ENCODE measurements at regions not wholly inside any gene's neighbourhood (a gene's known extent, or its start where the extent isn't known, plus 50 kb on each side); places are given as distances from the start of the nearest gene placed in this dataset.

DNA sequence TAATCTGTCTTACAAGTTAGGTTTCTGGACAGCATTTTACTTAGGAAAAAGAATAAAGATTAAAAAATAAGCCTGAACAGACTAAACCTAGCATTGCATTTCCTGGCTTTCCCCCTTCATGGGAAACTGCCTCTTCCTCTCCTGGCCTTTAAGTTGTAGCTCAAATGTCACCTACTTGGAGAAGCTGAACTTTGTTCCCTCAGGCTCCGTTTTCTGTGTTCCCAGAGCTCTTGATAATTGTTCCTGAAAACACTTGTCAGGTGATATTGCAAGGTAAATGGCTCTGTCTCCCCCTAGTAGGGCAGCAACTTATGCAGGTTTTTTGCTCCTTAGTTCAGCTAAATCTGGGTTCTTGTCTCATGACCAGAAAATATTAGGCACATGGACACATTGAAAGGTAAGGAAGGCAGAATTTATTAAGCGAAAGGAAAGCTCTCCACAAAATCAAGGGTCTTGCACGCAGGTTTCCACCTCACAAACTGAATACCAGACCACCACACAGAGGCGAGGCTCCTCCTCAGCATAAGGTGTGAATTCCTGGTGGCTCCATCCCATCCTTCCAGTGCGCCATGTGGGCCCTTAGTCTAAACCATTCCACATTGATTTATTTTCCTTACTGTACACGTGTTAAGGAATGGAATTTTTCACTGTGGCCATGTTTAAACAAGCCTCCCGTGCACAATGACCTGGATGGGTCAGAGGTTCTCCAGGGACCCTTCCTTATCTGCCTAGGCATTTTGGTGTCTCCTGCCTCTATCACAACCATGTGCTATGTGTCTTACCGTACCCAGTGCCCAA is 229.3 kb downstream of the HNMT start:
- TF ChIP-seq, protein P1, sequence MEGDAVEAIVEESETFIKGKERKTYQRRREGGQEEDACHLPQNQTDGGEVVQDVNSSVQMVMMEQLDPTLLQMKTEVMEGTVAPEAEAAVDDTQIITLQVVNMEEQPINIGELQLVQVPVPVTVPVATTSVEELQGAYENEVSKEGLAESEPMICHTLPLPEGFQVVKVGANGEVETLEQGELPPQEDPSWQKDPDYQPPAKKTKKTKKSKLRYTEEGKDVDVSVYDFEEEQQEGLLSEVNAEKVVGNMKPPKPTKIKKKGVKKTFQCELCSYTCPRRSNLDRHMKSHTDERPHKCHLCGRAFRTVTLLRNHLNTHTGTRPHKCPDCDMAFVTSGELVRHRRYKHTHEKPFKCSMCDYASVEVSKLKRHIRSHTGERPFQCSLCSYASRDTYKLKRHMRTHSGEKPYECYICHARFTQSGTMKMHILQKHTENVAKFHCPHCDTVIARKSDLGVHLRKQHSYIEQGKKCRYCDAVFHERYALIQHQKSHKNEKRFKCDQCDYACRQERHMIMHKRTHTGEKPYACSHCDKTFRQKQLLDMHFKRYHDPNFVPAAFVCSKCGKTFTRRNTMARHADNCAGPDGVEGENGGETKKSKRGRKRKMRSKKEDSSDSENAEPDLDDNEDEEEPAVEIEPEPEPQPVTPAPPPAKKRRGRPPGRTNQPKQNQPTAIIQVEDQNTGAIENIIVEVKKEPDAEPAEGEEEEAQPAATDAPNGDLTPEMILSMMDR (IDR thresholded peaks at IDR 0.05), result no peak
- no peaks in the 10 kb centered on the region for H3K4me1 ChIP-seq
- DNase-seq (no peak), ATAC-seq (no peak)
- no peak overlapping the region for H3K4me3 ChIP-seq
- intact Hi-C loops (cut with DNase I), result no loop called here
- H3K27me3 ChIP-seq, result no peaks in the 10 kb centered on the region
- H3K9me3 ChIP-seq, result peaks cover 0 to 4% of the 10 kb centered on the region in 2 donors
- no peak overlapping the region for H3K27ac ChIP-seq
- H3K36me3 ChIP-seq, result no peaks in the 10 kb centered on the region

DNA sequence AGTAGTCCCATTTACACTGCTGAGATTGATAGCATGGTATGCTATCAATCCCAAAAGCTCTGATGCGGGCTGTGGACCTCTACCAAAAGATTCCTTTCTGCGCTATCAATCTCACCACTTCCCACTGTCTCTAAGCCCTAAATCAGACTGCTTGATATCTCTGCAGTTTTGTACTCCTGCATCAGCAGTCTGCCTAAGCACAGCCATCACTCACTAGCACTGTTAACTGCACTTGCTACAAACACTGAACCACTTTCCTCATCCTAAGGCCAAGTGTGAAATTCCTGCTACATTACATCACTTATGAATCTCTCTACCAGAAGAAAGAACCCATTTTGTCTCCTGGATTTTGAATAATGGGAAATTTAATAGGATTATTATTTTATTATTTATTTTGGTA is 237.0 kb downstream of the HNMT start:
- TF ChIP-seq, protein P1 (IDR thresholded peaks at IDR 0.05), result no peak
- no peak for ATAC-seq
- no peak overlapping the region for H3K27ac ChIP-seq
- no peak for DNase-seq
- no peaks in the 10 kb centered on the region for H3K36me3 ChIP-seq
- H3K4me1 ChIP-seq, result no peaks in the 10 kb centered on the region
- no peak overlapping the region for H3K4me3 ChIP-seq
- H3K9me3 ChIP-seq, result peaks cover 0 to 20% of the 10 kb centered on the region in 2 donors
- intact Hi-C loops (cut with DNase I), result no loop called here
- H3K27me3 ChIP-seq, result no peaks in the 10 kb centered on the region

DNA sequence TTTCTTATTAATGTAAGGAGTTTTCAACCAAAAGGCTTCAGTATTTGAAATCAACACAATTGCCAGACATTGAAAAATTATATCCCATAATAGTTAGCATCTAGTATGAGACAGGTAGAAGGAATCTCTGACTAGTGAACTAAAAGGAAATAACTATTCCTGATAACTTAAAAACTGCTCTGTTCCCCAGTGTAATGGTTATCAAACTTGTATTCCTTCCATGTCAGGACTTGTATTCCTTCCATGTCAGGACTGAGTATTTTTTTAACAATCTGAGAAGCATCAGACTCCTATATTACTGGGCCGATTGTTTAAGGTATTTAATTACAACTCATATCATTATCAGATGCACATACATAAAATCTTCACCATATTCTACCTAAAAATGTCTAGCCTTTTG is 238.5 kb downstream of the HNMT start:
- no peaks in the 10 kb centered on the region for H3K36me3 ChIP-seq
- H3K4me3 ChIP-seq, result no peak overlapping the region
- no peak overlapping the region for H3K27ac ChIP-seq
- H3K9me3 ChIP-seq, result peaks cover 0 to 20% of the 10 kb centered on the region in 2 donors
- no peak for DNase-seq
- TF ChIP-seq, protein P1 (IDR thresholded peaks at IDR 0.05), result no peak
- no peaks in the 10 kb centered on the region for H3K4me1 ChIP-seq
- intact Hi-C loops (cut with DNase I), result no loop called here
- ATAC-seq, result no peak
- H3K27me3 ChIP-seq, result no peaks in the 10 kb centered on the region

DNA sequence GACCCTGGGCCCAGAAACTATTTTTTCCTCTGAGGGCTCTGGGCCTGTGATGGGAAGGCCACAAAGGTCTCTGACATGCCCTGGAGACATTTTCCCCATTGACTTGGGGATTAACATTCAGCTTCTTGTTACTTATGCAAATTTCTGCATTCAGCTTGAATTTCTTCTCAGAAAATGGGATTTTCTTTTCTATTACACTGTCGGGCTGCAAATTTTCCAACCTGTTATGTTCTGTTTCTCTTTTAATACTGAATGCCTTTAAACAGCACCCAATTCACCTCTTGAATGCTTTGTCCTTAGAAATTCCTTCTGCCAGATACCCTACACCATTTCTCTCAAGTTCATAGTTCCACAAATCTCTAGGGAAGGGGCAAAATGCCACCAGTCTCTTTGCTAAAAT is 241.0 kb downstream of the HNMT start:
- Histone ChIP-seq H3K27ac (no peak overlapping the region), H3K27me3 (no peaks in the 10 kb centered on the region), H3K4me1 (no peaks in the 10 kb centered on the region), H3K4me3 (no peak overlapping the region), H3K9me3 (peaks cover 0 to 15% of the 10 kb centered on the region in 2 donors), H3K36me3 (no peaks in the 10 kb centered on the region)
- DNase-seq (no peak), ATAC-seq (no peak)
- TF ChIP-seq, protein P1 (IDR thresholded peaks at IDR 0.05), result no peak
- intact Hi-C loops (cut with DNase I), result no loop called here

DNA sequence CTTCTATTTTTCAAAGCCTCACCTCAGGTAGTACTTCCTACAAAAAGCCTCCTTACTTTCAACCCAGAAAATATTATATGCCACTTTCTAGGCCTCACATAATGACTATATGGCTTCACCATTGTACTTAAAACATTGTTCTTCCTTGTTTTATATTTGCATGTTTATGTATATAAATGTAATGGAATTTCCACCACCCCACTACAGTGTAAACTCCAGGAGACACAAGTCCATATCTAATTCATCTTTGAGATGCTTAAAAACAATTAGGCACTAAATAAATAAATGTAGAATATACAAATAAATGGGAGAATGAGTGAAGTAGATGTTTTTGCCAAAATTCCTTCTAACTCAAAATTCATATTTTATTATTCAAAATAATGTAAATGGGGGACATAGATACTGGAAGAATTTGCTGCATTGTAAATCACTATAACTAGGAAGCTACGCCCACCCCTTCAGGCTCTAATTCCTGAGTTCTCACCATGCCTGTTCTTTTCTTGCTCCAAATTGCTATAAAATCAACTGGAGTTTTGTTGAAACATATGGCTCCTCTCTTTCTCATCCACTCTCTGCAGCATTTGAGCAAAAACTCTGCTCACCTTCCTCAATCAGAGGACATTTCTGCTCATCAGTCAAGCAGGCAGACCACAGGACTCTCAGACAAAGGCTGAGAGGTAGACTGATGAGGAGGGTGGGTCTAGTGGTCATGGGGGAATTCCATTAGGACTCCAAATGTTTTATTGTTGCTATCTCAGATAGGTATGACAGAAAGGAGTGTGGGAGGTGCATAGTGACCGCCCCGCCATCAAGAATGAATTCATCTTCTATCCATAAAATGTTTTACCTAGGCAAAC is 243.0 kb downstream of the HNMT start:
- ATAC-seq (no peak), DNase-seq (no peak)
- no peaks in the 10 kb centered on the region for H3K36me3 ChIP-seq
- no peaks in the 10 kb centered on the region for H3K27me3 ChIP-seq
- H3K27ac ChIP-seq, result no peak overlapping the region
- intact Hi-C loops (cut with DNase I), result no loop called here
- no peak overlapping the region for H3K4me3 ChIP-seq
- TF ChIP-seq, protein P1 (IDR thresholded peaks at IDR 0.05), result no peak
- peaks cover 0 to 15% of the 10 kb centered on the region in 2 donors for H3K9me3 ChIP-seq
- H3K4me1 ChIP-seq, result no peaks in the 10 kb centered on the region

Measured in left lung (tissue), 4 donors.